ENCODE measurements at regions not wholly inside any gene's neighbourhood (a gene's known extent, or its start where the extent isn't known, plus 50 kb on each side); places are given as distances from the start of the nearest gene placed in this dataset.

GRCh38 chr4:163857903-163858302 is 363.4 kb downstream of the TMA16 start:
- TF ChIP-seq POLR2A (IDR thresholded peaks at IDR 0.05; ENCODE audit: low read length), result no peak
- TF ChIP-seq GATA1 (IDR thresholded peaks at IDR 0.05; ENCODE audit: low read depth, low read length), result no peak

All from erythroblast (primary cell).